Activated naive CD8-positive, alpha-beta T cell treated with anti-CD3 and anti-CD28 coated beads, Interleukin-2, amount 10 ng/mL, durations not matched to agents 7 days and 5 days (primary cell): ENCODE measurements at regions not wholly inside any gene's neighbourhood (a gene's known extent, or its start where the extent isn't known, plus 50 kb on each side); places are given as distances from the start of the nearest gene placed in this dataset.

Experiments used
- ATAC-seq: fragments of 150-1000 bp; cut with Tn5 transposase; one replicate; pipeline ENCODE4 v1.10.0; 2021; ENCODE audit warnings: low read depth, moderate library complexity
- POLR2A ChIA-PET: fragments of 350-600 bp; sonication (Branson Sonifier 250); formaldehyde crosslinking; loops from one replicate; lab custom pipeline; 2021; ENCODE audit warnings: antibody characterized with exemption; lab: Charles Lee
- DNase-seq: peaks from one replicate; pipeline ENCODE4 v3.0.0; 2021
- H3K27ac Mint-ChIP-seq: one replicate; pipeline ENCODE4 v1.8.0; 2022; ENCODE audit warnings: mild to moderate bottlenecking, mixed read lengths
- H3K27me3 Mint-ChIP-seq: one replicate; pipeline ENCODE4 v1.8.0; 2022; ENCODE audit warnings: mild to moderate bottlenecking, moderate library complexity, mixed read lengths
- H3K36me3 Mint-ChIP-seq: one replicate; pipeline ENCODE4 v1.8.0; 2021; ENCODE audit warnings: mild to moderate bottlenecking, mixed read lengths
- H3K4me1 Mint-ChIP-seq: one replicate; pipeline ENCODE4 v1.8.0; 2021; ENCODE audit warnings: mixed read lengths
- H3K4me3 Mint-ChIP-seq: one replicate; pipeline ENCODE4 v1.8.0; 2022; ENCODE audit warnings: mild to moderate bottlenecking, moderate library complexity, mixed read lengths
- H3K9me3 Mint-ChIP-seq: one replicate; pipeline ENCODE4 v1.8.0; 2021; ENCODE audit warnings: mixed read lengths

GRCh38 chr18:24726727-24727492, 266.5 kb downstream of the HRH4 start:
- ATAC-seq = no peak
- Mint-ChIP-seq H3K36me3 (no peaks in the 10 kb centered on the region), H3K27me3 (peaks cover 12% of the 10 kb centered on the region), H3K4me1 (no peaks in the 10 kb centered on the region), H3K9me3 (no peaks in the 10 kb centered on the region), H3K4me3 (no peak overlapping the region), H3K27ac (no peak overlapping the region)
- POLR2A ChIA-PET = no interaction called here
- DNase-seq = peak; percentile 56

- no peaks in the 10 kb centered on the region for H3K36me3 Mint-ChIP-seq
- ATAC-seq = no peak
- no peak overlapping the region for H3K27ac Mint-ChIP-seq
- H3K4me1 Mint-ChIP-seq = no peaks in the 10 kb centered on the region
- H3K27me3 Mint-ChIP-seq = peaks cover 12% of the 10 kb centered on the region
- no peak for DNase-seq
- POLR2A ChIA-PET = no interaction called here
- H3K9me3 Mint-ChIP-seq = no peaks in the 10 kb centered on the region
- no peak overlapping the region for H3K4me3 Mint-ChIP-seq
These were observed 267.2 kb downstream of the HRH4 start for GRCh38 chr18:24727685-24728084.

- POLR2A ChIA-PET = no interaction called here
- ATAC-seq = no peak
- H3K36me3 Mint-ChIP-seq = no peaks in the 10 kb centered on the region
- H3K9me3 Mint-ChIP-seq = no peaks in the 10 kb centered on the region
- no peak overlapping the region for H3K27ac Mint-ChIP-seq
- H3K4me3 Mint-ChIP-seq = no peak overlapping the region
- H3K27me3 Mint-ChIP-seq = peaks cover 6% of the 10 kb centered on the region
- DNase-seq = no peak
- no peaks in the 10 kb centered on the region for H3K4me1 Mint-ChIP-seq
These were observed 270.7 kb downstream of the HRH4 start for GRCh38 chr18:24731158-24731557.

GRCh38 chr18:24731981-24732380, 271.5 kb downstream of the HRH4 start:
- no peak for ATAC-seq
- no peaks in the 10 kb centered on the region for H3K4me1 Mint-ChIP-seq
- no peaks in the 10 kb centered on the region for H3K36me3 Mint-ChIP-seq
- H3K27me3 Mint-ChIP-seq = peaks cover 6% of the 10 kb centered on the region
- no peak overlapping the region for H3K27ac Mint-ChIP-seq
- no peak overlapping the region for H3K4me3 Mint-ChIP-seq
- DNase-seq = no peak
- POLR2A ChIA-PET = no interaction called here
- no peaks in the 10 kb centered on the region for H3K9me3 Mint-ChIP-seq

- DNase-seq = no peak
- Mint-ChIP-seq H3K36me3 (no peaks in the 10 kb centered on the region), H3K27ac (no peak overlapping the region), H3K4me3 (no peak overlapping the region), H3K9me3 (no peaks in the 10 kb centered on the region), H3K4me1 (no peaks in the 10 kb centered on the region), H3K27me3 (peaks cover 6% of the 10 kb centered on the region)
- POLR2A ChIA-PET = no interaction called here
- no peak for ATAC-seq
These were observed 273.6 kb downstream of the HRH4 start for GRCh38 chr18:24734058-24734457.

- Mint-ChIP-seq H3K4me1 (no peaks in the 10 kb centered on the region), H3K27me3 (peaks cover 6% of the 10 kb centered on the region), H3K4me3 (no peak overlapping the region), H3K9me3 (no peaks in the 10 kb centered on the region), H3K36me3 (no peaks in the 10 kb centered on the region), H3K27ac (no peak overlapping the region)
- DNase-seq (no peak), ATAC-seq (no peak)
- POLR2A ChIA-PET = no interaction called here
These were observed 275.3 kb downstream of the HRH4 start for GRCh38 chr18:24735624-24736231.

GRCh38 chr18:24736662-24737330, 276.4 kb downstream of the HRH4 start:
- Mint-ChIP-seq H3K27me3 (no peaks in the 10 kb centered on the region), H3K4me3 (no peak overlapping the region), H3K4me1 (no peaks in the 10 kb centered on the region), H3K36me3 (no peaks in the 10 kb centered on the region), H3K27ac (no peak overlapping the region), H3K9me3 (no peaks in the 10 kb centered on the region)
- no peak for ATAC-seq
- DNase-seq = no peak
- POLR2A ChIA-PET = no interaction called here

GRCh38 chr18:24740829-24741228, 280.4 kb downstream of the HRH4 start:
- ATAC-seq (no peak), DNase-seq (no peak)
- Mint-ChIP-seq H3K27ac (no peak overlapping the region), H3K4me3 (no peak overlapping the region), H3K9me3 (no peaks in the 10 kb centered on the region), H3K36me3 (no peaks in the 10 kb centered on the region), H3K27me3 (no peaks in the 10 kb centered on the region), H3K4me1 (no peaks in the 10 kb centered on the region)
- POLR2A ChIA-PET = no interaction called here

GRCh38 chr18:24741321-24741720, 280.9 kb downstream of the HRH4 start:
- Mint-ChIP-seq H3K36me3 (no peaks in the 10 kb centered on the region), H3K4me1 (no peaks in the 10 kb centered on the region), H3K4me3 (no peak overlapping the region), H3K27ac (no peak overlapping the region), H3K27me3 (no peaks in the 10 kb centered on the region), H3K9me3 (no peaks in the 10 kb centered on the region)
- ATAC-seq (no peak), DNase-seq (no peak)
- POLR2A ChIA-PET = no interaction called here

- ATAC-seq (no peak), DNase-seq (no peak)
- POLR2A ChIA-PET = no interaction called here
- Mint-ChIP-seq H3K9me3 (no peaks in the 10 kb centered on the region), H3K4me1 (no peaks in the 10 kb centered on the region), H3K4me3 (no peak overlapping the region), H3K27ac (no peak overlapping the region), H3K27me3 (no peaks in the 10 kb centered on the region), H3K36me3 (no peaks in the 10 kb centered on the region)
These were observed 281.7 kb downstream of the HRH4 start for GRCh38 chr18:24741965-24742724.

- H3K27ac Mint-ChIP-seq = no peak overlapping the region
- H3K36me3 Mint-ChIP-seq = no peaks in the 10 kb centered on the region
- DNase-seq (no peak), ATAC-seq (no peak)
- POLR2A ChIA-PET = interaction anchor here (0.5 kb wide), 1 partner anchor 42 kb away, joined by 10 read pairs; no protein-coding TSS in a partner anchor
- H3K4me3 Mint-ChIP-seq = no peak overlapping the region
- peaks cover 3% of the 10 kb centered on the region for H3K27me3 Mint-ChIP-seq
- no peaks in the 10 kb centered on the region for H3K9me3 Mint-ChIP-seq
- no peaks in the 10 kb centered on the region for H3K4me1 Mint-ChIP-seq
These were observed 294.3 kb downstream of the HRH4 start for GRCh38 chr18:24754583-24755253.

GRCh38 chr18:24756385-24756784, 295.9 kb downstream of the HRH4 start:
- H3K27me3 Mint-ChIP-seq = peaks cover 3% of the 10 kb centered on the region
- H3K4me1 Mint-ChIP-seq = no peaks in the 10 kb centered on the region
- H3K4me3 Mint-ChIP-seq = no peak overlapping the region
- POLR2A ChIA-PET = no interaction called here
- no peaks in the 10 kb centered on the region for H3K9me3 Mint-ChIP-seq
- DNase-seq (no peak), ATAC-seq (no peak)
- H3K27ac Mint-ChIP-seq = no peak overlapping the region
- no peaks in the 10 kb centered on the region for H3K36me3 Mint-ChIP-seq

GRCh38 chr18:24757134-24757533, 296.7 kb downstream of the HRH4 start:
- Mint-ChIP-seq H3K4me1 (no peaks in the 10 kb centered on the region), H3K4me3 (no peak overlapping the region), H3K9me3 (no peaks in the 10 kb centered on the region), H3K27ac (no peak overlapping the region), H3K36me3 (no peaks in the 10 kb centered on the region), H3K27me3 (peaks cover 3% of the 10 kb centered on the region)
- DNase-seq (no peak), ATAC-seq (no peak)
- POLR2A ChIA-PET = no interaction called here
